ENCODE measurements at regions not wholly inside any gene's neighbourhood (a gene's known extent, or its start where the extent isn't known, plus 50 kb on each side); places are given as distances from the start of the nearest gene placed in this dataset.

GRCh38 chr7:68235937-68236336 is 1239.3 kb downstream of the TYW1 start:
- TF ChIP-seq, protein P1, sequence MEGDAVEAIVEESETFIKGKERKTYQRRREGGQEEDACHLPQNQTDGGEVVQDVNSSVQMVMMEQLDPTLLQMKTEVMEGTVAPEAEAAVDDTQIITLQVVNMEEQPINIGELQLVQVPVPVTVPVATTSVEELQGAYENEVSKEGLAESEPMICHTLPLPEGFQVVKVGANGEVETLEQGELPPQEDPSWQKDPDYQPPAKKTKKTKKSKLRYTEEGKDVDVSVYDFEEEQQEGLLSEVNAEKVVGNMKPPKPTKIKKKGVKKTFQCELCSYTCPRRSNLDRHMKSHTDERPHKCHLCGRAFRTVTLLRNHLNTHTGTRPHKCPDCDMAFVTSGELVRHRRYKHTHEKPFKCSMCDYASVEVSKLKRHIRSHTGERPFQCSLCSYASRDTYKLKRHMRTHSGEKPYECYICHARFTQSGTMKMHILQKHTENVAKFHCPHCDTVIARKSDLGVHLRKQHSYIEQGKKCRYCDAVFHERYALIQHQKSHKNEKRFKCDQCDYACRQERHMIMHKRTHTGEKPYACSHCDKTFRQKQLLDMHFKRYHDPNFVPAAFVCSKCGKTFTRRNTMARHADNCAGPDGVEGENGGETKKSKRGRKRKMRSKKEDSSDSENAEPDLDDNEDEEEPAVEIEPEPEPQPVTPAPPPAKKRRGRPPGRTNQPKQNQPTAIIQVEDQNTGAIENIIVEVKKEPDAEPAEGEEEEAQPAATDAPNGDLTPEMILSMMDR (IDR thresholded peaks at IDR 0.05; ENCODE audit: insufficient read depth, low read length, severe bottlenecking): no peak
- no peaks in the 10 kb centered on the region for H3K36me3 ChIP-seq (ENCODE audit: control insufficient read depth, insufficient read depth, low read length)
- H3K27me3 ChIP-seq (ENCODE audit: control insufficient read depth, insufficient read depth, low read length): no peaks in the 10 kb centered on the region
- FAIRE-seq (no peak), DNase-seq (ENCODE audit: low read depth) (no peak)
- H3K4me3 ChIP-seq (ENCODE audit: low read depth, low read length): no peak overlapping the region

- TF ChIP-seq, protein P1 (IDR thresholded peaks at IDR 0.05; ENCODE audit: insufficient read depth, low read length, severe bottlenecking): no peak
- FAIRE-seq (no peak), DNase-seq (ENCODE audit: low read depth) (no peak)
- H3K4me3 ChIP-seq (ENCODE audit: low read depth, low read length): no peak overlapping the region
- no peaks in the 10 kb centered on the region for H3K27me3 ChIP-seq (ENCODE audit: control insufficient read depth, insufficient read depth, low read length)
- H3K36me3 ChIP-seq (ENCODE audit: control insufficient read depth, insufficient read depth, low read length): no peaks in the 10 kb centered on the region
Observed at GRCh38 chr7:68238204-68238805, 1241.7 kb downstream of the TYW1 start.

- no peaks in the 10 kb centered on the region for H3K27me3 ChIP-seq (ENCODE audit: control insufficient read depth, insufficient read depth, low read length)
- TF ChIP-seq, protein P1 (IDR thresholded peaks at IDR 0.05; ENCODE audit: insufficient read depth, low read length, severe bottlenecking): no peak
- no peak overlapping the region for H3K4me3 ChIP-seq (ENCODE audit: low read depth, low read length)
- FAIRE-seq (no peak), DNase-seq (ENCODE audit: low read depth) (no peak)
- H3K36me3 ChIP-seq (ENCODE audit: control insufficient read depth, insufficient read depth, low read length): no peaks in the 10 kb centered on the region
Observed at GRCh38 chr7:68243128-68243527, 1246.5 kb downstream of the TYW1 start.

DNA sequence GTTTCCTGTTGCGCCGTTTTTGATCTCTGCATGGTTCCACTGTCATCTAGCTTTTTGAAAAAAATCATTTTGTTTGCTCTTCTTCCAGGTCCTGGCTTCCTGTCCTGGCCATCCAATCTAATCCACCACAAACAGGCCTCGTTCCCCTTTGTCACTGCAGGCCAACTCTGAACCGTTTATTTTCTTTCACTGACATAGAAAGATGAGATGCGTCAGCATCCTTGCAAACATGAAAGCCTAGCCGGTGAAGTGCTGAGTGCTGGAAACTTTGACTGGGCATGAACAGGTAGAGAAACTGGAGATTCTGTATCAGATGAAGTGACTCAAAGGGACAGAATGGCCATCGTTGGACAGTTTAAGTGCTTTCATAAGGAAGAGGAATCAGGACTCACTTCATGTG is 1247.8 kb downstream of the TYW1 start:
- Histone ChIP-seq H3K27me3 (ENCODE audit: control insufficient read depth, insufficient read depth, low read length) (no peaks in the 10 kb centered on the region), H3K4me3 (ENCODE audit: low read depth, low read length) (no peak overlapping the region), H3K36me3 (ENCODE audit: control insufficient read depth, insufficient read depth, low read length) (no peaks in the 10 kb centered on the region)
- FAIRE-seq (no peak), DNase-seq (ENCODE audit: low read depth) (no peak)
- TF ChIP-seq, protein P1 (IDR thresholded peaks at IDR 0.05; ENCODE audit: insufficient read depth, low read length, severe bottlenecking): no peak

- DNase-seq (ENCODE audit: low read depth) (no peak), FAIRE-seq (no peak)
- TF ChIP-seq, protein P1 (IDR thresholded peaks at IDR 0.05; ENCODE audit: insufficient read depth, low read length, severe bottlenecking): no peak
- Histone ChIP-seq H3K27me3 (ENCODE audit: control insufficient read depth, insufficient read depth, low read length) (no peaks in the 10 kb centered on the region), H3K4me3 (ENCODE audit: low read depth, low read length) (no peak overlapping the region), H3K36me3 (ENCODE audit: control insufficient read depth, insufficient read depth, low read length) (no peaks in the 10 kb centered on the region)
Observed at GRCh38 chr7:68245688-68246087, 1249.1 kb downstream of the TYW1 start.

DNA sequence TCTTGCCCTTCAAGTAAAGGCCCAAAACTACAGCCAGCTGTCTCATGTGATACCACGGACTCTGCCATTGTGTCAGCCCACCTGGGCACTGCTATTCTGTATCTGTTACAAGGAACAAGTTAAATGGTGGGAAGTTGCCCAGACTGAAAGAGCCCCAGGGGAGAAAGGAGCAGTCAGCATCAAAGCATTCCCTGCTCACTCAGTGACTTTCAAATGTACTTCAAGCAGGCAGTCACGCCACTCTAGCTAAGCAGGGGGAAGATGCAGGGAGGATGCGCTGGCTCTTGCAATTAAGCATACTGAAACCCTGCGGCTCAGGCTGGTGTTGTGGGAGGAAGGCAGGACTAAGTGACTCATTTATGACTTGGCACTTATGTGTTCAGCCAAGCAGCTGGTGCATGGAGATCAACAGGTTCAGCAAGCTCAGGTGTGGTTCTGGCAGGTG is 1249.6 kb downstream of the TYW1 start:
- FAIRE-seq (no peak), DNase-seq (ENCODE audit: low read depth) (peak; percentile 55)
- Histone ChIP-seq H3K27me3 (ENCODE audit: control insufficient read depth, insufficient read depth, low read length) (no peaks in the 10 kb centered on the region), H3K36me3 (ENCODE audit: control insufficient read depth, insufficient read depth, low read length) (no peaks in the 10 kb centered on the region), H3K4me3 (ENCODE audit: low read depth, low read length) (no peak overlapping the region)
- TF ChIP-seq, protein P1 (IDR thresholded peaks at IDR 0.05; ENCODE audit: insufficient read depth, low read length, severe bottlenecking): no peak
